GM18907 (cell line): ENCODE measurements at regions not wholly inside any gene's neighbourhood (a gene's known extent, or its start where the extent isn't known, plus 50 kb on each side); places are given as distances from the start of the nearest gene placed in this dataset.

Experiments used
- ATAC-seq: cut with Tn5 transposase; IDR thresholded peaks from one replicate; pipeline ENCODE4 v1.9.1; 2021; ENCODE audit warnings: mild to moderate bottlenecking, moderate library complexity; ENCODE audit not compliant: unreplicated experiment

DNA sequence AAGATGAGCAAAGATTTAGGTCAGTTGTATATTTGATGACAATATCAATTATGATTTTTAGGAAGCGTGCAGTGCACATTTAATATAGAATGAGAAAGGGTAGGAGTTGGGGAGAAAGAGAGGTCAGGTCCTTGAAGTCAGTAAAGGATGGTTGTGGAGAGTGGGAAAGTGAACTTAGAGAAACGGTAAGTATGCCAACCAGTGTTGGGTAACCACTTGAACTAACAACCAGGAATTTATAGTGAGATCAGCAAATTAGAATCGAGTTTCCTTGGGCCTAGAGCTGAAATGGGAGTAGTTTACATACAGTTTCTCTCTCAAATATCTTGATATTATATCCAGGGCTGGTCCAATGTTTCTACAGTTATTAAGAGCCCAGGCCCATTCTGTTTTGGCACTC is 188.5 kb upstream of the RBMS3 start:
- ATAC-seq = no peak

GRCh38 chr3:29099296-29099695 is 181.6 kb upstream of the RBMS3 start:
- no peak for ATAC-seq

- ATAC-seq = no peak
Observed at GRCh38 chr3:29099775-29100174, 181.1 kb upstream of the RBMS3 start.

DNA sequence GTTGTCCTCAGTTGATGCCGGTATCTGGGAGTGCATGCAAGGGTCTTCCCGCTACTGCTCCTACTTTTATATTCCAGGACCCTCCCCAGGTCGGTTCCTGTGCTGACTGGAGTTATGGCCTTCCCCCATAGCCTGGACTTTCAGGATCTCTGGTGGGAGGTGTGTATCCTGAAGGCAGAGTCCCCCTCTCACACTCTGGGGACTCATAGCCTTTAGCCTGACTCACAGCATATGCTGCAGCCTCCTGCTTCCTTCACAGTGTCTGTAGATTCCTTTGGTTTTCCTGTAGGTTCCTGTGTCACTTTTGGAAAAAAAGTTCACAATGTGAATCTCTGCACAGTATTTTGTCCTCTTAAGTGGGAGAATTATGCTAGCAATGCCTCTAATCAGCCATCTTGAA is 180.6 kb upstream of the RBMS3 start:
- ATAC-seq = no peak

GRCh38 chr3:29128001-29128400 is 152.9 kb upstream of the RBMS3 start:
- ATAC-seq = no peak

DNA sequence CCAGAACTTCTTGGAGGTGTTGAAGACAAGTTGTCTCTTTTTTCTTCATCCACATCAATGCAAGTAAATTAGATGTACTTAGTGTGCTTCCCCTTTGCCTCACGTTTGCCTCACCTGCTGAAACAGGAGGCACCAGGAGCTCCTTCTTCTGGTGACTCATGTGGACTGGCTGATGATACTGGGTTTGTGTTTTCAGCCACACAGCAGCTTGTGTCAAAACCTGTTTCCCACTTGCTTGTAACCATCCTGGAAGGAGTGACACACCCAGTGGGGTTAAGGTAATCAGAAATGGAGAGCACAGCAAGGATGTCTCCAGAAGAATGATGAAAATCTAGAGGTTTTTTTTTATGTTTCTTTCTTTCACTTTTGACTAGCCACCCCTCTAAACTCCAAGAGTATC is 143.3 kb upstream of the RBMS3 start:
- ATAC-seq = no peak

- ATAC-seq = no peak
Observed at GRCh38 chr3:29138171-29138570, 142.7 kb upstream of the RBMS3 start.

DNA sequence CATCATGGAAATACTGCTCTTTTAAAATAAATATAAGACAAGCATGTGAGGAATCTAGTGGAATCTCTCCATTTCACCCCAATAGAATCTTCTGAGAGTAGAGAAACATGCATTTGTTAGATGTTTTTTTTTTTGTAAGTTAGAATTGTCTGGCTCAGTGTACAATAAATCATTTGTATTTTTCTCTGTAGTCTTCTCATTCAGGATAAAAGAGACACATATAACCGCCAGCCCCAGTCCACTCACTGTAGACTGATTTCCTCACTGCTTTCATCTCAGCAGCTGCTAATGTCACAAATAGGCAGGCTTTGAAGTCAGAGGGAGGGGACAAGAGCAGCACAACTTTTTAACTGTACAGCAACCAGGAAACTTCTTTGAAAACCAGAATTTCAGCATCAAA is 140.2 kb upstream of the RBMS3 start:
- ATAC-seq = no peak

- ATAC-seq = no peak
Observed at GRCh38 chr3:29141197-29141917, 139.5 kb upstream of the RBMS3 start.

GRCh38 chr3:29141918-29142275 is 139.0 kb upstream of the RBMS3 start:
- ATAC-seq = no peak

DNA sequence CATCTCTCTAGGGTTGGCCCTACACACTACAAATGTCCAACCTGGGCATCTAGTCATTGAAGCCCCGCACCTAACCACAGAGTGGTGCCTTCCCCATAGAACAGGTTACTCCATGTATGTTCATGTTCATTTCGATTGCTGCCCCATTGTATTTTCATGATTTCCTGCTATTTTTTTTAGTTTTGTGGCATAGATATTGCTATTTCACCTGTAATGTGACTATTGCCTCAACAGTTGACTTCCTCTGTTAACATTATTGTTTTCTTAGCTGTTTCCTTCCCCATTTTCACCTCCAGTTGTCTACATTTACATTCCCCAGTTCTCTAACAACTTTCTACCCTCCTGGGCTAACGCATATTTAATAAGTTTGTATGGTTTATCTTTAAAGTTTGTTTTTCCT is 137.7 kb upstream of the RBMS3 start:
- ATAC-seq = no peak

DNA sequence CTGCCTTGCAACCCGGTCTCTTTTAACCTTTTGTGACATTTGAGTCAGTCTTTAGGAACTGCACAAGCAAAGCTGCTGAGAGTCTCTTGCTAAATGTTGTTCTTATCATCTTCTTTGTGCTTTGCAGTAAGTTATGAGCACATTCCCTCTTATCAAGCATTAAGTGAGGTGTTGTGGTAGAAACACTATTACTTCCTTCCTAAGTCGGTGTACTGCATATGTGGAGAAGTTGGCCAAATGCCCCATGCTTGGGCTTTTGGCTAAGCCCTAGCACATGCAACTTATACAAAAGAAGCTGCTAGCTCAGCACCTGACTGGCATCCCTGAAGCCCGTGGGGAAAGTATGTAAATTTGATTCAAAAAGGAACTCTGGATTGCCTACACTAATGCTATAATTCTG is 136.5 kb upstream of the RBMS3 start:
- no peak for ATAC-seq

GRCh38 chr3:29144807-29145206 is 136.1 kb upstream of the RBMS3 start:
- no peak for ATAC-seq

GRCh38 chr3:29145360-29145759 is 135.5 kb upstream of the RBMS3 start:
- no peak for ATAC-seq

- no peak for ATAC-seq
Observed at GRCh38 chr3:29152379-29152778, 128.5 kb upstream of the RBMS3 start.

DNA sequence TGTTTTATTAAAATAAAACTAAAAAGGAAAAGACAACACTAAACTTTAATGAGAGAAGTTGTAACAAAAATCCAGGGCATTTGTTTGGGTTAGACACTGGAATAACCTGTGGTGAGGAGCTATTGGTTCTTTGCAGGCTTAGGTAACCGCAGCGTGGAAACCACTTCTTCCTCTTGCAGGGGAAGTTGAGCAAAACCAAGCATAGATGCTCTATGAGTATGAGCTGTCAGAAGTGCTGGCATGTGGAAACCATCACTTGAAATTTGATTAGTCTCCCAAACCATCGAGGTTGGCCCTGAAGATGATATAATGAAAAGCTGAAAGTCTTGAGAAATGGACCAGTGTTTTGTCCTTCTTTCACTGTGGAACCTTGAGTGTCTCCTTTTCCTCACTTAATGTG is 127.1 kb upstream of the RBMS3 start:
- no peak for ATAC-seq

- ATAC-seq = no peak
Observed at GRCh38 chr3:29156086-29156715, 124.7 kb upstream of the RBMS3 start.

DNA sequence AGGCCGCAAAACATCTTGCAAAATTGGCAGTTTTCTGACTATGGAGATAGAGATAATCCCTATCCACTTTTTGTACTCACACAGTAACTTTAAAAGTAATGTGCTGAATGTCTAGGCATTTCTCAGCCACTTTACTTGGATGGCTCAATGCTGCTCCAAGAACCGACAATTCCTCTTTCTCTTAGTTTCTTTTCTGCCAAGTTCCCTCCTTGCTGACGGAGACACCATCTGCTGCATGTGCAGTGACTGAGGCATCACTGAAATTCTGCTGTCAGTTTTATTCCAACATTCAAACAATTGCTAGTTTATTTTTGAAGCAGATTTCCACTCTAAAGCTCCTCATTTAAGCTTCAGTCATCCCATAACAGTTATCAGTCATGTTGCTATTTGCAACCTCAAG is 116.0 kb upstream of the RBMS3 start:
- ATAC-seq = no peak

- ATAC-seq = no peak
Observed at GRCh38 chr3:29167180-29167579, 113.7 kb upstream of the RBMS3 start.

DNA sequence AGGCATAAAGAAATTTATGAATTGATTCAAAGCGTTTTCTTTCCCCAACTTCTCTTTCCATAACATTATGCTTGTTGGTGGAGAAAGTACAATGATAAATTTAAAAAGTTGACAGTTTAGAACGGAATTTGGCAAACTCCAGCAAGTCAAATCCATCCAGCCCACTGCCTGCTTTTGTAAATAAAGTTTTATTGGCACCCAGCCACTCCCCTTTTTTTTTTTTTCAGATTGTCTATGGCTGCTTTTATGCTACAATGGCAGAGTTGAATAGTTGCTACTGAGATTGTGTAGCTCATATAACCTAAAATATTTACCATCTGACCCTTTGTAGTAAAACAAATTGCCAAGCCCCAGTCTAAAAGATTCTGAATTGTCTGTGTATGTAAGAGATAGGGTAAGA is 112.8 kb upstream of the RBMS3 start:
- no peak for ATAC-seq

DNA sequence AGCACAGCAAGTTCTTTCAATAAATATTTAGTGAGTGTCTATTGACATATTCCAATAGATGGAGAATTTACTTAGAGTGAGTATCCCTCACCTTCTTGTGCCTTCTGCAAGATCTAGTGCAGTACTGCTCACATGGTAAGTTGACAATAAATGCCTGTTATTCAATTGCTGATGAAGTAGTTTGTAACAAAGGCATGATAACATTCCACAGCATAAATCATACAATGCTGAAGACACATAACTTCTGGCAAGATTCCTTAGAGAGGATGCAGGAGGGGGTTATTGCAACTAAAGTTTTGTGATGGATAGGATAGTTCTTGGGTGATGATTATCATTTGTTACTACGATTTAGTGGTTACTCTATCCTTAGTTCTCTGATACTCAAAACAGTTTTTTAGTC is 112.2 kb upstream of the RBMS3 start:
- ATAC-seq = no peak

- no peak for ATAC-seq
Observed at GRCh38 chr3:29169451-29169850, 111.4 kb upstream of the RBMS3 start.
